Spleen (tissue), 11 donors: ENCODE measurements at regions not wholly inside any gene's neighbourhood (a gene's known extent, or its start where the extent isn't known, plus 50 kb on each side); places are given as distances from the start of the nearest gene placed in this dataset.

Experiments used
- DNase-seq: peaks from one replicate; pipeline ENCODE4 v3.0.0-alpha.2; 2020
- H3K27ac ChIP-seq, 8 donors: fragments of 200-600 bp; sonication (generic) in 7 of 8; 1 replicate in 4 of 8; 2 replicates in 4 of 8; pipeline versions ENCODE4 v1.5.0 to v1.8.0; 2016 to 2021; ENCODE audit warnings: inconsistent platforms in 4 of 8, mild to moderate bottlenecking in 4 of 8, moderate library complexity in 1 of 8
- H3K27me3 ChIP-seq, 7 donors: fragments of 200-600 bp; sonication (generic) in 6 of 7; replicated peaks in 1 of 7; 1 replicate in 4 of 7; 2 replicates in 3 of 7; pipeline versions ENCODE4 v1.5.0 to v1.8.0; 2016 to 2021; ENCODE audit warnings: inconsistent platforms in 3 of 7, mild to moderate bottlenecking in 1 of 7
- H3K36me3 ChIP-seq, 6 donors: fragments of 200-600 bp; sonication (generic) in 5 of 6; 1 replicate in 4 of 6; 2 replicates in 2 of 6; pipeline versions ENCODE4 v1.5.0 to v1.8.0; 2016 to 2021; ENCODE audit warnings: inconsistent platforms in 2 of 6
- H3K4me1 ChIP-seq, 6 donors: fragments of 200-600 bp; sonication (generic) in 5 of 6; 1 replicate in 3 of 6; 2 replicates in 3 of 6; pipeline versions ENCODE4 v1.5.0 to v1.8.0; 2016 to 2021; ENCODE audit warnings: inconsistent platforms in 3 of 6
- H3K4me3 ChIP-seq, 8 donors: fragments of 200-600 bp; sonication (generic) in 7 of 8; 1 replicate in 4 of 8; 2 replicates in 4 of 8; pipeline versions ENCODE4 v1.5.0 to v1.8.0; 2016 to 2021; ENCODE audit warnings: inconsistent platforms in 4 of 8, mild to moderate bottlenecking in 4 of 8, moderate library complexity in 2 of 8
- H3K9me3 ChIP-seq, 8 donors: fragments of 200-600 bp; sonication (generic) in 7 of 8; 1 replicate in 4 of 8; 2 replicates in 4 of 8; pipeline versions ENCODE4 v1.5.0 to v1.8.0; 2016 to 2021; ENCODE audit warnings: inconsistent platforms in 4 of 8
- CTCF ChIP-seq, 11 experiments: fragments of 200-600 bp in 7 of 11; fragments of 450-650 bp in 4 of 11; sonication (generic) in 4 of 11; IDR thresholded peaks in 8 of 11; conservative IDR thresholded peaks in 3 of 11; 1 replicate in 7 of 11; 2 replicates in 4 of 11; pipeline versions ENCODE4 v1.4.0 to v1.8.0; 2016 to 2021; ENCODE audit warnings: antibody characterized with exemption in 11 of 11, inconsistent platforms in 4 of 11, mild to moderate bottlenecking in 1 of 11
- POLR2A ChIP-seq, 3 donors: fragments of 450-650 bp; IDR thresholded peaks; one replicate each; pipeline ENCODE4 v1.5.1; 2017; ENCODE audit warnings: antibody characterized with exemption in 3 of 3, mild to moderate bottlenecking in 1 of 3
- POLR2AphosphoS5 ChIP-seq, 3 donors: sonication (generic); formaldehyde crosslinking; IDR thresholded peaks; one replicate each; pipeline ENCODE4 v1.5.1; 2017; ENCODE audit warnings: antibody characterized with exemption in 3 of 3
- WGBS, 5 donors: extraction: QIAGEN DNeasy Blood & Tissue Kit in 3 of 5; methylation state at CpG; one replicate each; pipeline versions ENCODE4 v1.1.5 to v1.1.7; 2013 to 2018; 5-methylcytosine and 5-hydroxymethylcytosine counted together
- intact Hi-C: fragments of 100-400 bp; cut with DNase I; formaldehyde crosslinking; loops from one replicate; pipeline ENCODE4 v1.15.0; 2023; ENCODE audit warnings: low total_unique reads
- donor health status: healthy with polysubstance abuse.
- donor health status: DM: no; HTN: no; CAD: no; lungs with moderate emphysema.
- donor health status: DM: no; HTN: no; CAD: no.
- donor health status: Bipolar disorder and iron deficiency.
- donor health status: healthy.
- donor health status: DM: no; HTN: no; CAD: no.
- donor health status: DM: yes; HTN: yes; CAD: no.

- Histone ChIP-seq H3K27ac (peak overlapping the region in 5 of 8 donors; percentile 17 to 70 (median 47)), H3K4me1 (peaks cover 0 to 22% (median 5%) of the 10 kb centered on the region in 6 donors), H3K27me3 (no peaks in the 10 kb centered on the region), H3K9me3 (no peaks in the 10 kb centered on the region), H3K4me3 (no peak overlapping the region), H3K36me3 (no peaks in the 10 kb centered on the region)
- intact Hi-C loops: no loop called here
- DNase-seq: no peak
- TF ChIP-seq POLR2A (IDR thresholded peaks at IDR 0.05) (no peak), CTCF (IDR thresholded peaks at IDR 0.05 in 8 of 11, conservative IDR thresholded peaks at IDR 0.05 in 3 of 11) (no peak), POLR2AphosphoS5 (IDR thresholded peaks at IDR 0.05) (no peak)
- 38 to 53% (median 48%) methylated on average over 4 of the region's 4 CpGs for WGBS, 5 donors
These were observed 244.2 kb upstream of the PIK3R1 start for GRCh38 chr5:67971223-67971830.

- Histone ChIP-seq H3K27ac (no peak overlapping the region), H3K36me3 (no peaks in the 10 kb centered on the region), H3K4me3 (no peak overlapping the region), H3K27me3 (no peaks in the 10 kb centered on the region), H3K9me3 (no peaks in the 10 kb centered on the region), H3K4me1 (peaks cover 0 to 22% (median 5%) of the 10 kb centered on the region in 6 donors)
- 81 to 95% (median 89%) methylated on average over 2 of the region's 2 CpGs for WGBS, 5 donors
- intact Hi-C loops: no loop called here
- DNase-seq: no peak
- TF ChIP-seq POLR2A (IDR thresholded peaks at IDR 0.05) (no peak), CTCF (IDR thresholded peaks at IDR 0.05 in 8 of 11, conservative IDR thresholded peaks at IDR 0.05 in 3 of 11) (no peak), POLR2AphosphoS5 (IDR thresholded peaks at IDR 0.05) (no peak)
These were observed 245.9 kb upstream of the PIK3R1 start for GRCh38 chr5:67969631-67970030.

- Histone ChIP-seq H3K27me3 (no peaks in the 10 kb centered on the region), H3K4me1 (peaks cover 0 to 22% (median 5%) of the 10 kb centered on the region in 6 donors), H3K36me3 (no peaks in the 10 kb centered on the region), H3K4me3 (no peak overlapping the region), H3K27ac (no peak overlapping the region), H3K9me3 (no peaks in the 10 kb centered on the region)
- TF ChIP-seq POLR2A (IDR thresholded peaks at IDR 0.05) (no peak), POLR2AphosphoS5 (IDR thresholded peaks at IDR 0.05) (no peak), CTCF (IDR thresholded peaks at IDR 0.05 in 8 of 11, conservative IDR thresholded peaks at IDR 0.05 in 3 of 11) (no peak)
- intact Hi-C loops: no loop called here
- no peak for DNase-seq
- WGBS, 5 donors: 64 to 86% (median 77%) methylated on average over 2 of the region's 2 CpGs
These were observed 246.4 kb upstream of the PIK3R1 start for GRCh38 chr5:67969176-67969575.

- Histone ChIP-seq H3K27ac (no peak overlapping the region), H3K27me3 (no peaks in the 10 kb centered on the region), H3K9me3 (no peaks in the 10 kb centered on the region), H3K4me1 (peaks cover 0 to 11% (median 4%) of the 10 kb centered on the region in 6 donors), H3K4me3 (no peak overlapping the region), H3K36me3 (no peaks in the 10 kb centered on the region)
- 96 to 98% (median 97%) methylated on average over 1 of the region's 1 CpG for WGBS, 5 donors
- intact Hi-C loops: no loop called here
- TF ChIP-seq POLR2AphosphoS5 (IDR thresholded peaks at IDR 0.05) (no peak), CTCF (IDR thresholded peaks at IDR 0.05 in 8 of 11, conservative IDR thresholded peaks at IDR 0.05 in 3 of 11) (no peak), POLR2A (IDR thresholded peaks at IDR 0.05) (no peak)
- no peak for DNase-seq
These were observed 248.8 kb upstream of the PIK3R1 start for GRCh38 chr5:67966712-67967111.
